GM13977 (cell line): ENCODE measurements at regions not wholly inside any gene's neighbourhood (a gene's known extent, or its start where the extent isn't known, plus 50 kb on each side); places are given as distances from the start of the nearest gene placed in this dataset.

Experiments
- DNase-seq: peaks from one replicate; pipeline ENCODE4 v3.0.0; 2012; ENCODE audit warnings: low spot score
- in situ Hi-C: fragments of 300-500 bp; cut with MboI; formaldehyde crosslinking; loops from one replicate; pipeline ENCODE4 v1.12.0; 2022; ENCODE audit warnings: low sequenced_read_pairs, low pct_unique_long_range_greater_than_20kb, mixed read lengths, inconsistent platforms; ENCODE audit not compliant: unreplicated experiment
- TF ChIP-seq, protein P1 (sequence below): IDR thresholded peaks from 2 replicates; pipeline ENCODE4 v1.5.1; 2012; ENCODE audit warnings: mild to moderate bottlenecking, control low read depth; ENCODE audit not compliant: insufficient read depth; ENCODE audit errors: extremely low read depth, missing control alignments

GRCh38 chrX:134173541-134174272, 63.3 kb upstream of the CCDC160 start:
- in situ Hi-C loops, result no loop called here
- DNase-seq, result no peak
- TF ChIP-seq, protein P1, sequence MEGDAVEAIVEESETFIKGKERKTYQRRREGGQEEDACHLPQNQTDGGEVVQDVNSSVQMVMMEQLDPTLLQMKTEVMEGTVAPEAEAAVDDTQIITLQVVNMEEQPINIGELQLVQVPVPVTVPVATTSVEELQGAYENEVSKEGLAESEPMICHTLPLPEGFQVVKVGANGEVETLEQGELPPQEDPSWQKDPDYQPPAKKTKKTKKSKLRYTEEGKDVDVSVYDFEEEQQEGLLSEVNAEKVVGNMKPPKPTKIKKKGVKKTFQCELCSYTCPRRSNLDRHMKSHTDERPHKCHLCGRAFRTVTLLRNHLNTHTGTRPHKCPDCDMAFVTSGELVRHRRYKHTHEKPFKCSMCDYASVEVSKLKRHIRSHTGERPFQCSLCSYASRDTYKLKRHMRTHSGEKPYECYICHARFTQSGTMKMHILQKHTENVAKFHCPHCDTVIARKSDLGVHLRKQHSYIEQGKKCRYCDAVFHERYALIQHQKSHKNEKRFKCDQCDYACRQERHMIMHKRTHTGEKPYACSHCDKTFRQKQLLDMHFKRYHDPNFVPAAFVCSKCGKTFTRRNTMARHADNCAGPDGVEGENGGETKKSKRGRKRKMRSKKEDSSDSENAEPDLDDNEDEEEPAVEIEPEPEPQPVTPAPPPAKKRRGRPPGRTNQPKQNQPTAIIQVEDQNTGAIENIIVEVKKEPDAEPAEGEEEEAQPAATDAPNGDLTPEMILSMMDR, result no peak

DNA sequence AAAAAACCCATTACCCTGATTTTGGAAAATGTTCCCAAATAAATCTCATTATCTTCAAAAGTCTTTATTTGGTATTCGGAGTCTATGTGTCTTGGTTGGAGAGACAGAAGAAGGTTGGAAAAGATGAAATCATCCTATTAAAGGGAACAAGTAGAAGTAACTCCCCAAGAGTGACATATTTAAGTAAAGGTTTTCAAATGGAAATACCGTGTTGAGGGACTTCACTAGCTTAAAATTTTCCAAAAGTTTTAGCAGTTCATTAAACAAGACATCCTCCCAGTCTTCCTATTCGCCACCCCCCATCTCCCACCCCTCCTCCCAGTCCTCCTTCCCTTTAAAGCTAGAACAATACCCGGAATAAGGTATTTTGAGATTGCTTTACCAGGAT, 62.7 kb upstream of the CCDC160 start:
- in situ Hi-C loops, result no loop called here
- DNase-seq, result no peak
- TF ChIP-seq, protein P1, result no peak

DNA sequence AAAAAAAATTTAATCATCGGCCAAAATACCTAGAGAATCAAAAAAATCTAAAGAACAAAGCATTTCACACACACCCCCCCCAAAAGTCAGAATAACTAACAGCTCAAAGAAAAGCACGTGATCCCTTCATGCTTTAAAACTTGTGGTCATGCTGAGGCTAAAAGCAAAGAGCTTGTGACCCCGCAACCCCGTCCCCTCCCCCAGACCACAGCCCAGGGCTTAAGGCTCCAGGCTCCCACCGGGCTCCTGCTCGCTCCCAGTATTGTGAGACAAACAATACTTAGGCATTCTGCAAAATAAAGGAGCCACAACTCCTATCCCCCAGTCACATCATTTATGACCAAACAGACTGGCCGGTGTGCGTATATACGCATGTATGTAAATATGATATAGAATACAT, 62.1 kb upstream of the CCDC160 start:
- TF ChIP-seq, protein P1, result no peak
- no peak for DNase-seq
- in situ Hi-C loops, result no loop called here

DNA sequence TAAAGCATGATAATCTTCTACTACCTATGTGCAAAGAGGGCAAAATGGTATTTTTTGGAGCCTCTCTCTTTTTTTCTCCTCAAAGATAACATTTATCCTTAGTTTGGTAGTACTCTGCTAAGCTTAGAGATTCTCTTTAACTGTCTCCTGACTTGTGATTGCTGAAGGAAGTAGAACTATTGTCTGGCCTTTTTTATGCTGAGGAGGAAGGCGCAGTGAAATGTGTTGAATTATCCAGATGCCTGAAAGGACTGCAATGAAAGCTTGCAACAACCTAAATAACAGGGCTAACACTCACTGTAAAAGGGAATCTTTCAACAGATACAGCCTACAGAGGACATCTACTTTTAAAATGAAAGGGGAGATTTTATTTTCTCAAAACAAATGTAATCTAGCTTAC, 59.5 kb upstream of the CCDC160 start:
- TF ChIP-seq, protein P1, result no peak
- in situ Hi-C loops, result no loop called here
- no peak for DNase-seq

- in situ Hi-C loops, result no loop called here
- TF ChIP-seq, protein P1, result no peak
Measured at GRCh38 chrX:134180601-134181274, 56.2 kb upstream of the CCDC160 start.

GRCh38 chrX:134181275-134181660, 55.7 kb upstream of the CCDC160 start:
- TF ChIP-seq, protein P1, result no peak
- in situ Hi-C loops, result no loop called here
- DNase-seq, result no peak

More at GRCh38 chrX:134180601-134181274, 56.2 kb upstream of the CCDC160 start:
- DNase-seq, result no peak
